ENCODE measurements at regions not wholly inside any gene's neighbourhood (a gene's known extent, or its start where the extent isn't known, plus 50 kb on each side); places are given as distances from the start of the nearest gene placed in this dataset.

DNA sequence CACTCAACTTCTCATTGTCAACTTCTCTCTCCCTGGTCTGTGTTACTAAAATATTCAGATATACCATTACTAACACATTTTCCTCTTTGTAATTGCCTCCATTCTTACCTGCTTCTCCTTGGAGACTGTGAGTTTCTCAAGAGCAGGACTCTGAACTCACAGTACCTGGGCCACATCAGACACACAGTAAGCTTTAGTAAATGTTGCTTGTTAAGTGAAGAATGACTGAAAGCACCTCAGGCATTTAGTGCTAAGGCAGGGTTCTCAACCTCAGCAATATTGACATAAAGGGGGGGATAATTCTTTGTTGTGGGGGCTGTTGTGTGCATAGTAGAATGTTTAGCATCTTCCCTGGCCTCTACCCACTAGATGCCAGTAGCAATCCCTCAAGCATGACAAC, 72.0 kb upstream of the RAB11FIP2 start:
- TF ChIP-seq POLR2AphosphoS5 (IDR thresholded peaks at IDR 0.05; ENCODE audit: low read depth, low read length): no peak
- no peak for TF ChIP-seq POLR2A (IDR thresholded peaks at IDR 0.05; ENCODE audit: low read depth, low read length)
- no peak for TF ChIP-seq TAF1 (IDR thresholded peaks at IDR 0.05; ENCODE audit: borderline replicate concordance, low read depth, low read length)
